ENCODE measurements at regions not wholly inside any gene's neighbourhood (a gene's known extent, or its start where the extent isn't known, plus 50 kb on each side); places are given as distances from the start of the nearest gene placed in this dataset.

DNA sequence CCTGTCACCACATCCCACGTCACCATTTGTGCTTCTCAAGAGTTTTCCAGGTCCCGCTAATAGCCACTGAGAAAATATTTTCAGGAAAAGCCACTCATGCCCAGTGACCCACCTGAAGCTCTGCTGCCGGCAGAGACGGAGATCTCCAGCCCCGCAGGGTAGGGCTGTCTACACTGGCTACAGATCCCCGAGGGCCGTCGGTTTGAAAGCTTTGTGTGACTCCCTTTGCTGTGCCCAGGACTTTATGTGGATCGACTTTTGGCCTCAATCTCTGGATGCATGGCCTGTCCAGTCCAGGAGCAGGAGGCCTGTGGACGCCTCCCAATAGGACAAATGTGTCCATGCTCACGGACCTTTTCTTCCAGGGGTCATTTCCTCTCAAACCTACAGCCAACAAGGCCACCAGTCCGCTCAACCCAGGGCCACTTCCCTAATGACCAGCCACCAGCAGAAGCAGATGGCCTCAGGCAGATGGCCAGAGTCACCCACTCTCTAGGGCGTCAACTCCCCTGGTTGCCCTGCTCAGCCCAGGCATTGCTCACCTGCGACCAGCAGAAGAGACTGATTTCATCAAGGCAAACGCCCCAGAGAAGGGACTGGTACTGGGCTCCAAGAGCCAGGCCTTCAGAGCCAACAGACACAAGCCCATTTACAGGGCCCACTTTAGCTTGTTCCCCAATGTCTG is 76.4 kb downstream of the OAT start:
- Mint-ChIP-seq H3K27me3 (ENCODE audit: low read depth) (peaks cover 6% of the 10 kb centered on the region), H3K27ac (no peak overlapping the region), H3K36me3 (ENCODE audit: low read depth) (peaks cover 4% of the 10 kb centered on the region), H3K4me3 (no peak overlapping the region), H3K4me1 (peaks cover 17% of the 10 kb centered on the region), H3K9me3 (no peaks in the 10 kb centered on the region)
- TF ChIP-seq, protein P1, sequence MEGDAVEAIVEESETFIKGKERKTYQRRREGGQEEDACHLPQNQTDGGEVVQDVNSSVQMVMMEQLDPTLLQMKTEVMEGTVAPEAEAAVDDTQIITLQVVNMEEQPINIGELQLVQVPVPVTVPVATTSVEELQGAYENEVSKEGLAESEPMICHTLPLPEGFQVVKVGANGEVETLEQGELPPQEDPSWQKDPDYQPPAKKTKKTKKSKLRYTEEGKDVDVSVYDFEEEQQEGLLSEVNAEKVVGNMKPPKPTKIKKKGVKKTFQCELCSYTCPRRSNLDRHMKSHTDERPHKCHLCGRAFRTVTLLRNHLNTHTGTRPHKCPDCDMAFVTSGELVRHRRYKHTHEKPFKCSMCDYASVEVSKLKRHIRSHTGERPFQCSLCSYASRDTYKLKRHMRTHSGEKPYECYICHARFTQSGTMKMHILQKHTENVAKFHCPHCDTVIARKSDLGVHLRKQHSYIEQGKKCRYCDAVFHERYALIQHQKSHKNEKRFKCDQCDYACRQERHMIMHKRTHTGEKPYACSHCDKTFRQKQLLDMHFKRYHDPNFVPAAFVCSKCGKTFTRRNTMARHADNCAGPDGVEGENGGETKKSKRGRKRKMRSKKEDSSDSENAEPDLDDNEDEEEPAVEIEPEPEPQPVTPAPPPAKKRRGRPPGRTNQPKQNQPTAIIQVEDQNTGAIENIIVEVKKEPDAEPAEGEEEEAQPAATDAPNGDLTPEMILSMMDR (IDR thresholded peaks at IDR 0.05; ENCODE audit: unreplicated experiment in 3 of 3) = no peak

DNA sequence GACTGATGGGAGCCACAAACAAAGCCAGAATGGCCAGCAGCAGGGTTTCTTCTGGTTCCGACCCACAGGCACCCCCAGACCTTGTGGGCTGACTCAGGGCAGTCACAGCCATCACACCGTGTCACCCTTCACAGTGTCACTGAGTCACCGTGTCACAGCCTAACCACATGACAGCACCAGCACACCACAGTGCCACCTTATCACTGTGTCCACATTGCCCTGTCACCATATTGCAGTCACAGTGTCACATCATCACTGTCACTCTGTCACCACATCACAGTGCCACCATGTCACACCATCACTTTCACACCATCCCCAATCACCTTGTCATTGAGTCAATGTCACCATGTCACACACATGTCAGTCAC is 77.0 kb downstream of the OAT start:
- Mint-ChIP-seq H3K27ac (no peak overlapping the region), H3K9me3 (no peaks in the 10 kb centered on the region), H3K4me1 (peaks cover 17% of the 10 kb centered on the region), H3K36me3 (ENCODE audit: low read depth) (peaks cover 4% of the 10 kb centered on the region), H3K4me3 (no peak overlapping the region), H3K27me3 (ENCODE audit: low read depth) (peaks cover 6% of the 10 kb centered on the region)
- TF ChIP-seq, protein P1 (IDR thresholded peaks at IDR 0.05; ENCODE audit: unreplicated experiment in 3 of 3) = no peak

DNA sequence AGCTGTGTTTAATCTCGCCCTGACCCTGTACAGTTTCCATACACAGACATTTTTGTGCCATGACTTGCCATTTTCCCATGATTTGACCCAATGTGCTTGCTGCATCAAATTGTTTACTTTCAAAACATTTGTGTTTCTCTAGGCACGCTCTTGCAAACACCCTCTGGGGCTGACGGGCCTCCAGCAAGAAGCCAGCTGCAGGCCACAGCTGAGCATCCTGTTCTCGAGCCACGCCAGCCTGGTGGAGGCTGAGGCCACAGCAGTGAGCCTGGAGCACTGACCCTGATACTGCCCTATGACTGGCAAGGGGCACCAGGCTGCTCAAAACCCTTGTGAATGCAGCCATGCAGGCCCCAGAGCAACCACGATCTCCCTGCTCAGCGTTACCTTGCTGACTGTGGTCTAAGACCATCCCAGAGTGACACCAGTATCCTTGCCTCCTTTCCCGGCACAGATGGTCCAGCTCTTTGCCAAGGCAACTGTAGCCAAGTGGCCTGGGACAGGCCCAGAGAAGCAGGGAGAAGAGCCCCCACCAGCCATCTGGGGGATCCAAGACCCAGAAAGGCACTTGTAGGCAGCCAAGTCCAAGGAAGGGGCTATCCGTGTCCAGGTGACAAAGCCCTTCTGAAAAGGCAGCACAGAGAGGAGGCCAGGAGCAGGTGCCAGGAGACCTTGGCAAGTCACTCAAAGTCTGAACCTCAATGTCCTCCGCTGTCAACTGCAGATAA is 78.5 kb downstream of the OAT start:
- Mint-ChIP-seq H3K9me3 (peaks cover 10% of the 10 kb centered on the region), H3K27ac (peak overlapping the region in 1 of 3 experiments; percentile 48), H3K4me1 (peaks cover 17% of the 10 kb centered on the region), H3K36me3 (ENCODE audit: low read depth) (peaks cover 4% of the 10 kb centered on the region), H3K4me3 (no peak overlapping the region), H3K27me3 (ENCODE audit: low read depth) (peaks cover 6% of the 10 kb centered on the region)
- TF ChIP-seq, protein P1 (IDR thresholded peaks at IDR 0.05; ENCODE audit: unreplicated experiment in 3 of 3) = no peak

GRCh38 chr10:124339119-124340032 is 79.3 kb downstream of the OAT start:
- H3K27me3 Mint-ChIP-seq (ENCODE audit: low read depth) = peaks cover 10% of the 10 kb centered on the region
- H3K9me3 Mint-ChIP-seq = peaks cover 14% of the 10 kb centered on the region
- TF ChIP-seq, protein P1 (IDR thresholded peaks at IDR 0.05; ENCODE audit: unreplicated experiment in 3 of 3) = no peak
- H3K4me3 Mint-ChIP-seq = no peak overlapping the region
- H3K27ac Mint-ChIP-seq = peak overlapping the region in 1 of 3 experiments; percentile 48
- peaks cover 4% of the 10 kb centered on the region for H3K36me3 Mint-ChIP-seq (ENCODE audit: low read depth)
- H3K4me1 Mint-ChIP-seq = peaks cover 17% of the 10 kb centered on the region

- Mint-ChIP-seq H3K27me3 (ENCODE audit: low read depth) (peaks cover 11% of the 10 kb centered on the region), H3K27ac (no peak overlapping the region), H3K36me3 (ENCODE audit: low read depth) (peaks cover 4% of the 10 kb centered on the region), H3K4me1 (peaks cover 17% of the 10 kb centered on the region), H3K4me3 (no peak overlapping the region), H3K9me3 (peaks cover 14% of the 10 kb centered on the region)
- TF ChIP-seq, protein P1 (IDR thresholded peaks at IDR 0.05; ENCODE audit: unreplicated experiment in 3 of 3) = no peak
Measured at GRCh38 chr10:124338276-124338925, 80.3 kb downstream of the OAT start.

Data from nephron (organoid).